Fibroblast of the aortic adventitia (primary cell): ENCODE measurements at regions not wholly inside any gene's neighbourhood (a gene's known extent, or its start where the extent isn't known, plus 50 kb on each side); places are given as distances from the start of the nearest gene placed in this dataset.
"Not testable (repeated sequence)": the region's sequence is repeated elsewhere in the genome, so short reads cannot be mapped to it uniquely, and the experiment has no call there.

ENCODE experiments used
- DNase-seq: peaks from one replicate; pipeline ENCODE4 v3.0.0-alpha.2; 2010; ENCODE audit warnings: low read depth
- H3K4me3 ChIP-seq: 2 replicates; pipeline ENCODE4 v1.5.1; 2011; ENCODE audit warnings: low read depth, mild to moderate bottlenecking, control low read depth, low read length, moderate library complexity
- TF ChIP-seq, protein P1 (sequence below): IDR thresholded peaks from 2 replicates; pipeline ENCODE4 v1.5.1; 2011; ENCODE audit warnings: mild to moderate bottlenecking, low read length, control low read depth, inconsistent platforms; ENCODE audit not compliant: insufficient read depth

GRCh38 chr10:120047926-120048325 is 155.4 kb downstream of the SEC23IP start:
- TF ChIP-seq, protein P1, sequence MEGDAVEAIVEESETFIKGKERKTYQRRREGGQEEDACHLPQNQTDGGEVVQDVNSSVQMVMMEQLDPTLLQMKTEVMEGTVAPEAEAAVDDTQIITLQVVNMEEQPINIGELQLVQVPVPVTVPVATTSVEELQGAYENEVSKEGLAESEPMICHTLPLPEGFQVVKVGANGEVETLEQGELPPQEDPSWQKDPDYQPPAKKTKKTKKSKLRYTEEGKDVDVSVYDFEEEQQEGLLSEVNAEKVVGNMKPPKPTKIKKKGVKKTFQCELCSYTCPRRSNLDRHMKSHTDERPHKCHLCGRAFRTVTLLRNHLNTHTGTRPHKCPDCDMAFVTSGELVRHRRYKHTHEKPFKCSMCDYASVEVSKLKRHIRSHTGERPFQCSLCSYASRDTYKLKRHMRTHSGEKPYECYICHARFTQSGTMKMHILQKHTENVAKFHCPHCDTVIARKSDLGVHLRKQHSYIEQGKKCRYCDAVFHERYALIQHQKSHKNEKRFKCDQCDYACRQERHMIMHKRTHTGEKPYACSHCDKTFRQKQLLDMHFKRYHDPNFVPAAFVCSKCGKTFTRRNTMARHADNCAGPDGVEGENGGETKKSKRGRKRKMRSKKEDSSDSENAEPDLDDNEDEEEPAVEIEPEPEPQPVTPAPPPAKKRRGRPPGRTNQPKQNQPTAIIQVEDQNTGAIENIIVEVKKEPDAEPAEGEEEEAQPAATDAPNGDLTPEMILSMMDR: no peak
- DNase-seq: no peak
- no peak overlapping the region for H3K4me3 ChIP-seq

DNA sequence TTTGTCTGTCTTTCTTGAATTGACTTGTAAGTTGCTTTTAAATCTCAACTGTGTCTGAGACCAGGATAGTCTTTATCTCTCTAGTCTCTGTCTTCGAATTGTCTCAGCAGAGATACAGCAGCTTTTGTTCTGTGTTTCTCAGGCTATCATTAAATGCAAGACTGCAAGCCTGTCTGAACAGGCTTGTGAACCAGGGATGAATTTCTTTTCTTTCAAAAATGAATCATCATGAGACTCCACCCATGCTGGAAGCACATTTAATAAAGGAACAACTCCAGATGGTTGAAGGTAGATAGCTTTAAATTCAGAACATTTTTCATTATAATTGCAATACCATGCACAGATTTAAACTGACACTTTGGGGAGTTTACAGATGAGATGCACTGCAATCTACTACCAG is 155.9 kb downstream of the SEC23IP start:
- no peak for DNase-seq
- TF ChIP-seq, protein P1: no peak

GRCh38 chr10:120051671-120052070 is 159.1 kb downstream of the SEC23IP start:
- H3K4me3 ChIP-seq: no peak overlapping the region
- DNase-seq: no peak
- TF ChIP-seq, protein P1: no peak

More for the DNA sequence above, 155.9 kb downstream of the SEC23IP start:
- no peak overlapping the region for H3K4me3 ChIP-seq

DNA sequence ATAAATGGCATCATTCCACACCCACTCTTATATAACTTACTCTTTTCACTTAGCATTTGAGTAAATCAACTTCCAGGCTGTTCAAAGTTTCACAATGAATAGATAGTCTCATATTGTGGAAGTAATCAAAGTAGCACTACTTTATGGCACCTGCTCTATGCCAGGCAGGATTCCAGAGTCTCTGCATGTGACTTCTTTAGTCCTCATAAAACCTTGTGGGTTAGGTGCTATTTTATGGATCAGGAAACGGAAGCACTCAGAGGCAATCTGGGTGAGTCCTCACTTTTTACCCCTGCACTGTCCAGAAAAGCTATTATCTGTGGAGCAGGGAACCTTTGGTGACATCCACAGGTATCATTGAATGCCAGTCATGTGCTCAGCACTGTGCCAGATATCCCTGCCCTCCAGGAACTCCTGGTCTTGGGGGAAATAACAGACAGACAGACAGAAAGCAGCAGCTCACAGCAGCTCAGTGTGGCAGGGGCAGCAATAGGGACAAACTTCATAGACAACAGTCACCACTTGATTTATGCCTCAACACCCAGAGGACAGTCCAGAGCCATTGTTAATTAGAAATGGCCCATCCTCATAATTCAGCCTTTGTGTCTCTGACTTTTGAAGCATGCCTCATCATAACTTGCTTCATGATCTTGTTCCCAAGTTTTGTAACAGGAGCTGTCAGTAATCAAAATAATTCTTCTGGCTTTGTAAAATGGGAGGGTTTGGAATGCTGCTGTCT is 160.6 kb downstream of the SEC23IP start:
- no peak for DNase-seq
- H3K4me3 ChIP-seq: no peak overlapping the region
- TF ChIP-seq, protein P1: no peak

GRCh38 chr10:120059790-120060189 is 167.3 kb downstream of the SEC23IP start:
- not testable (repeated sequence) for DNase-seq, H3K4me3 ChIP-seq

DNA sequence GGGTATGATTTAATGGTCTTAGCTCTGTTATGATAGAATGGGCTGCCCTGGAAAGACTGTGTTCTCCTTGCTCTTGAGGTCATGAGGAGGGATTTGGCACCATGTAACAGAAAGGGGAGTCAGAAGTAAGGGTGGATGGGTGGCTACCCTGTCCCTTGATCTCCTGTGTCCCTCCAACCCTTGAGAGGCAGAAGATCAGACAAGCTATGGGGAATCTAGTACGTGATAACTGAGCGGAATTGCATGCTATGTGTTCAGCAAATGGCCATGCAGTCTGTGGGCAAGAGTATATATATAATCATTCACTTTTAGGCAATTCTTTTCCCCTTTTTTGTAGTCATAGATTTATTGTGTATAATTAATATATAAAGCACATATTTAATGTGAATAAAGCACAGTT is 174.9 kb downstream of the SEC23IP start:
- no peak for DNase-seq
- no peak overlapping the region for H3K4me3 ChIP-seq
- TF ChIP-seq, protein P1: no peak

DNA sequence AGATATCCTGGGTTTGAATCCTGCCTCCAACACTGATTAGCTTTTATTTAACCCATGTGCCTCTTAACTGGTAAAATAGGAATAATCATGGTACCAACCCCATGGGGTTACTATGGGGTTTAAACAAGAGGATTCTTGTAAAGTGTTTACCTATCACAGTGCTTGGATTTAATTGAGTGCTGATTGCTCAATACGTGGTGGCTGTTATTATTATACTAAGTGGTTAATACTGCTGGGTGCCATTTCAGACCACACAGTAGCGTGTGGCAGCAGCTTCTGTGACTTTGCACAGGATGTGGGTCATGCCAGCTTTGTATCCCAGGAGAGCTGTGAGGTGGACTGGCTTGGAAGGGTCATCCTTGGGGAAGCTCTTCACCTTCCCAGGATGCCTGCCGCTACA is 177.2 kb downstream of the SEC23IP start:
- DNase-seq: no peak
- no peak overlapping the region for H3K4me3 ChIP-seq
- TF ChIP-seq, protein P1: no peak
